Kidney (tissue), 13 donors: ENCODE measurements at regions not wholly inside any gene's neighbourhood (a gene's known extent, or its start where the extent isn't known, plus 50 kb on each side); places are given as distances from the start of the nearest gene placed in this dataset.

ENCODE experiments used
- DNase-seq, 5 donors: peaks; one replicate each; pipeline ENCODE4 v3.0.0-alpha.2; 2013 to 2020
- FAIRE-seq: peaks from 2 replicates; lab custom pipeline; 2012; peaks lifted over from hg19 to GRCh38; lab: Jason Lieb, UNC
- H3K27ac ChIP-seq, 2 donors: one replicate each; pipeline ENCODE4 v1.7.0; 2013; ENCODE audit warnings: low read depth in 2 of 2, low read length in 2 of 2, inconsistent platforms in 1 of 2
- H3K27me3 ChIP-seq: one replicate; pipeline ENCODE4 v1.7.1; 2013; ENCODE audit warnings: low read length, inconsistent platforms; ENCODE audit not compliant: control insufficient read depth, insufficient read depth
- H3K36me3 ChIP-seq, 3 donors: one replicate each; pipeline versions ENCODE4 v1.7.0 to v1.7.1; 2013; ENCODE audit warnings: low read length in 3 of 3, control low read depth in 1 of 3, inconsistent platforms in 1 of 3; ENCODE audit not compliant: insufficient read depth in 3 of 3, control insufficient read depth in 2 of 3
- H3K4me1 ChIP-seq, 3 donors: one replicate each; pipeline versions ENCODE4 v1.7.0 to v1.7.1; 2013; ENCODE audit warnings: low read length in 3 of 3, inconsistent platforms in 1 of 3, low read depth in 1 of 3; ENCODE audit not compliant: control insufficient read depth in 2 of 3, insufficient read depth in 2 of 3
- H3K4me3 ChIP-seq, 3 donors: one replicate each; pipeline versions ENCODE4 v1.7.0 to v1.8.1; 2013; ENCODE audit warnings: low read length in 3 of 3, control low read depth in 1 of 3, inconsistent platforms in 1 of 3
- H3K9ac ChIP-seq, 3 donors: one replicate each; pipeline versions ENCODE4 v1.7.0 to v1.7.1; 2013; ENCODE audit warnings: low read length in 3 of 3, control low read depth in 1 of 3, inconsistent platforms in 1 of 3
- H3K9me3 ChIP-seq, 3 donors: one replicate each; pipeline versions ENCODE4 v1.7.0 to v1.7.1; 2013; ENCODE audit warnings: low read length in 3 of 3, control low read depth in 1 of 3, inconsistent platforms in 1 of 3; ENCODE audit not compliant: control insufficient read depth in 2 of 3, insufficient read depth in 1 of 3
- intact Hi-C: fragments of 100-400 bp; cut with DNase I; formaldehyde crosslinking; loops from one replicate; pipeline ENCODE4 v1.11.1; 2022
- TF ChIP-seq, protein P1 (sequence below): IDR thresholded peaks from 3 replicates; pipeline ENCODE4 v1.5.1; 2012; ENCODE audit warnings: mild to moderate bottlenecking, moderate library complexity, borderline replicate concordance; ENCODE audit not compliant: insufficient read depth; ENCODE audit errors: extremely low read depth
- donor health status: control.
- donor health status: control.
- donor health status: control.
- donor health status: control.
- donor health status: control.
- donor health status: DM: yes; HTN: yes; CAD: no.
- donor health status: Normal renal cell carcinoma (clear cell type).

DNA sequence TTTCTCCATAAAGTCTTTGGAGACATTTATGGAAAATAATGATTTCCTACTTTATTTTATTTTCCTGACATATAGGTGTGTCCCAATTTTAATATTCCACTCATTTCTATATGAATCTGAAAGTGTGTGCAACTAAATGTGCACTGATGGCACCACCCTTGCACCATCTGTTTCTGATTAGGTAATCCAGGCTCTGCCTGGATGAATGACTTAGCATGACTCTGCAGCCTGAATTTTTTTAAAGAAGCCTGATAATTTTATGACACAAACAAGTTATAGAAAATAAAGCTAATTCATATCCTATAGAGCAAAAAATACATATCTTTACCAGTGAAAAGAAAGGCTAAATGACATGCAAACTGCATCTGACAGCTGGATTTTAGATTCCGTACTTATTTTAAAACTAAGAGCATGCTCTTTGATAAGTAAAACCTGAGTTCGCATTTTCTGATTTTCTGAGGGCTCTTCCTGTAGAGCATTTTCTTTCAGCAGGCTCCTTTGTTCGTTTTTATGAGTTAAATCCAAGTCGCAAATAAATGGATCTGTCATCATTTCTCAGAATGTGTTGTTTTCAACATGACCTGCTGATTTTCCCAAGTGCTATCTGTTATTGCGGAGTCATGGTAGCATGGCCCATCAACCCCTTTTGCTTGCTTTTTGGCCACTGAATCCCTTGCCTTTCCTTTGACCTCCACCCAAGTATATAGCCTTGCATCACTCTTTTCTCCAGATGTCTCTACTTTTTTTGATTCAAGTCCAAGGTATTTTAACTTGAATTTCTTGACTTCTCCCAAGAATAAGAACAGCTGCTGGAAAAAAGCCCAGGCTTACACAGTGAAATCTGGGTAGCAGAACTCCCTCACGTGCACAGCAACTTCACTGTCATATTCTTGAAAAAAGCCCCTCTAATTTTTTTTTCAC is 52.8 kb upstream of the LYPLAL1 start:
- H3K9me3 ChIP-seq: no peaks in the 10 kb centered on the region
- H3K27me3 ChIP-seq: no peaks in the 10 kb centered on the region
- TF ChIP-seq, protein P1, sequence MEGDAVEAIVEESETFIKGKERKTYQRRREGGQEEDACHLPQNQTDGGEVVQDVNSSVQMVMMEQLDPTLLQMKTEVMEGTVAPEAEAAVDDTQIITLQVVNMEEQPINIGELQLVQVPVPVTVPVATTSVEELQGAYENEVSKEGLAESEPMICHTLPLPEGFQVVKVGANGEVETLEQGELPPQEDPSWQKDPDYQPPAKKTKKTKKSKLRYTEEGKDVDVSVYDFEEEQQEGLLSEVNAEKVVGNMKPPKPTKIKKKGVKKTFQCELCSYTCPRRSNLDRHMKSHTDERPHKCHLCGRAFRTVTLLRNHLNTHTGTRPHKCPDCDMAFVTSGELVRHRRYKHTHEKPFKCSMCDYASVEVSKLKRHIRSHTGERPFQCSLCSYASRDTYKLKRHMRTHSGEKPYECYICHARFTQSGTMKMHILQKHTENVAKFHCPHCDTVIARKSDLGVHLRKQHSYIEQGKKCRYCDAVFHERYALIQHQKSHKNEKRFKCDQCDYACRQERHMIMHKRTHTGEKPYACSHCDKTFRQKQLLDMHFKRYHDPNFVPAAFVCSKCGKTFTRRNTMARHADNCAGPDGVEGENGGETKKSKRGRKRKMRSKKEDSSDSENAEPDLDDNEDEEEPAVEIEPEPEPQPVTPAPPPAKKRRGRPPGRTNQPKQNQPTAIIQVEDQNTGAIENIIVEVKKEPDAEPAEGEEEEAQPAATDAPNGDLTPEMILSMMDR: no peak
- no peaks in the 10 kb centered on the region for H3K4me1 ChIP-seq
- peak in 3 of 5 donors; percentile 15 to 84 (median 46) for DNase-seq
- no peak overlapping the region for H3K9ac ChIP-seq
- no peak overlapping the region for H3K4me3 ChIP-seq
- no peaks in the 10 kb centered on the region for H3K36me3 ChIP-seq
- no peak overlapping the region for H3K27ac ChIP-seq
- intact Hi-C loops: no loop called here
- FAIRE-seq: no peak

DNA sequence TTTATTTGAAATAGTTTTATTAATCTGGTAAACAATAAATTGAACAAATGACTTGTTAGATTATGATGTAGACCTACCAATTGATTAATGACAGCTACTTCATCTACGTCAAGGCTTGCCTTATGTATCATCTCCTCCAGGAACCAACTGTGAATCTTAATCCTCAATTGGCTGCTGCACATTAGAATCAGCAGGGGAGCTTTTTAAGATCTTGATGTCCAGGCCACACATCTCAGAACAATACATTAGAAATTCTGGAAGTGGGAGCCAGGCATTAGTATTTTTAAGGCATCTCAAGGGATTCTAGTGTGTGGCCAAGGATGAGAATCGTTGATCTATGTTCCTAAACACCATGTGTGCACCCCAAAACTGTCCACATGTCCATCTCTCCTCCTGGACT is 52.0 kb upstream of the LYPLAL1 start:
- no peaks in the 10 kb centered on the region for H3K4me1 ChIP-seq
- intact Hi-C loops: no loop called here
- no peak overlapping the region for H3K27ac ChIP-seq
- TF ChIP-seq, protein P1: no peak
- no peaks in the 10 kb centered on the region for H3K9me3 ChIP-seq
- FAIRE-seq (no peak), DNase-seq (no peak)
- H3K9ac ChIP-seq: no peak overlapping the region
- no peaks in the 10 kb centered on the region for H3K27me3 ChIP-seq
- no peaks in the 10 kb centered on the region for H3K36me3 ChIP-seq
- H3K4me3 ChIP-seq: no peak overlapping the region

- H3K9ac ChIP-seq: no peak overlapping the region
- DNase-seq: no peak
- no peaks in the 10 kb centered on the region for H3K27me3 ChIP-seq
- no peaks in the 10 kb centered on the region for H3K36me3 ChIP-seq
- H3K4me1 ChIP-seq: no peaks in the 10 kb centered on the region
- intact Hi-C loops: no loop called here
- H3K4me3 ChIP-seq: no peak overlapping the region
- no peaks in the 10 kb centered on the region for H3K9me3 ChIP-seq
- FAIRE-seq: no peak
- H3K27ac ChIP-seq: no peak overlapping the region
- TF ChIP-seq, protein P1: no peak
Observed at GRCh38 chr1:219123036-219123435, 50.6 kb upstream of the LYPLAL1 start.
